ENCODE measurements at regions not wholly inside any gene's neighbourhood (a gene's known extent, or its start where the extent isn't known, plus 50 kb on each side); places are given as distances from the start of the nearest gene placed in this dataset.

GRCh38 chr21:27808923-27809322 lies 842.0 kb upstream of the ADAMTS5 start:
- no peak overlapping the region for H3K4me3 ChIP-seq (replicated peaks; ENCODE audit: low read depth, low read length)
- DNase-seq (ENCODE audit: low read depth), result no peak
- TF ChIP-seq CTCF (IDR thresholded peaks at IDR 0.05; ENCODE audit: low read length, missing control alignments), result no peak

DNA sequence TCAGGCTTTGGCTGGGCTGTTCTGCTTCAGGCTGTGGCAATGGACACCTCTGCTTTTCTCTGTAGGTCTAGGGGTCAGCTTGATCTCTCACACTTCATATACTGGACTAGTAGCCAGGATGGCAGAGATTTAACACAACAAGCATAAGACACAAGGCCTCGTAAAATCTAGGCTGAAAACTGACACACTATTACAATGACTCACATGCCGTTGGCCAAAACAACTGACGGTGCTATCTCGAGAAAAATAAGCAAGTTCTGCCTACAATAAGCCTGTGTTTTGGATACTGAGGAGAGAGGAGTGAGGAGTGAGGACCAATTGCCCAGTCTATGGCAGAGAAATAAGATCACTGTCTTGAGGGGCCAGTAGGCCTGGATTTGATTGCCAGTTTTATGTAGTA lies 840.7 kb upstream of the ADAMTS5 start:
- no peak overlapping the region for H3K4me3 ChIP-seq (replicated peaks; ENCODE audit: low read depth, low read length)
- no peak for DNase-seq (ENCODE audit: low read depth)
- TF ChIP-seq CTCF (IDR thresholded peaks at IDR 0.05; ENCODE audit: low read length, missing control alignments), result no peak

- no peak for DNase-seq (ENCODE audit: low read depth)
- H3K4me3 ChIP-seq (replicated peaks; ENCODE audit: low read depth, low read length), result no peak overlapping the region
- no peak for TF ChIP-seq CTCF (IDR thresholded peaks at IDR 0.05; ENCODE audit: low read length, missing control alignments)
These were observed 839.4 kb upstream of the ADAMTS5 start for GRCh38 chr21:27806281-27806680.

DNA sequence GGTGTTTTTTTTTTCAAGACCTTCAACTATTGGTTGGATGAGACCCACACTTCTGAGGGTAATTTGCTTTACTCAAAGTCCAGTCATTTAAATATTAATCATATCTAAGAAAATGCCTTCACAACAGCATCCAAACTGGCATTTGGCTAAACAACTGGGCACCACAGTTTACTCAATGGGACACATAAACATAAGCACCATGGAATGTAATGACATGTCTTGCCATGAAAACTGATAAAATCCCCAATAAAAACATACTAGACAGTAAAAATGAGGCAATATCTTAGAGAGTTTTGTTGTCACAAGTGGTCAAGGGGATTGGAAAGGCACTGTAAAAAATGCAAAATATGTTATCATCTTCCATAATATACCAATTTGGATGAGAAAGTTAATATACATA lies 838.8 kb upstream of the ADAMTS5 start:
- H3K4me3 ChIP-seq (replicated peaks; ENCODE audit: low read depth, low read length), result no peak overlapping the region
- TF ChIP-seq CTCF (IDR thresholded peaks at IDR 0.05; ENCODE audit: low read length, missing control alignments), result no peak
- DNase-seq (ENCODE audit: low read depth), result no peak

DNA sequence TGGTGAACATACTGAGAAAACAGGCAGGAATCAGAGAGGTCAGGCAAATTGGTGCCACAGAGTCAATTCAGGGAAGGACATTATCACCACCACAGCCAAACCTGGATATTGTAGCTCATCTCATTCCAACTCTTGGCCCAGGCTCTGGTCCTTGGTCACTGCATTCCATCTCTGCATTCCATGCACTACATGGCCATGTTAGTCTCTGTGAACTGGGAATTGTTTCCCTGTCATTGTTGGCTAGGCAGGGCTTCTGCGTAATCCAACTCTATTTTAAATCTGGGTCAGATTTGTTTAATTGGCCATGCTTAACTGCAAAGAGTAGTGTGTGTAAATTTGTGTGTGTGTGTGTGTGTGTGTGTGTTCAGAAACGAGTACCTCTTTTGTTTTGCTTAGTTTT lies 837.6 kb upstream of the ADAMTS5 start:
- TF ChIP-seq CTCF (IDR thresholded peaks at IDR 0.05; ENCODE audit: low read length, missing control alignments), result no peak
- no peak overlapping the region for H3K4me3 ChIP-seq (replicated peaks; ENCODE audit: low read depth, low read length)
- no peak for DNase-seq (ENCODE audit: low read depth)

DNA sequence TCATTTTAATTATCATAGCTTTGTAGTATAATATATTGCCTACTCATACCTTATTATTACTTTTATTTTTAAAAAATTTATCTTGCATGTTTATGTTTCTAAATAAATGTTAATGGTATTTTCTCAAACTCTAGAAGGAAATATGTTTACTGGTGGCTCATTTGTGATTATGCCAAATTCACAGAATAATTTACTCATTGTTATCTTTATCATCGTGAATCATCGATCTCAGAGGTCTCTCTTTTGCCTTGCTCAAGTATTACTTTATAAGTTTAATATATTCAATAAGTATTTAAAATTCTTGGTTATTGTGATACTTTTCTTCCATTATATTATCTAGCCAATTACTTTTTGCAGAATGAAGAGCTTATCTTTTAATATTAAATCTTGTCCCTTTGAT lies 836.7 kb upstream of the ADAMTS5 start:
- H3K4me3 ChIP-seq (replicated peaks; ENCODE audit: low read depth, low read length), result no peak overlapping the region
- DNase-seq (ENCODE audit: low read depth), result no peak
- no peak for TF ChIP-seq CTCF (IDR thresholded peaks at IDR 0.05; ENCODE audit: low read length, missing control alignments)

DNA sequence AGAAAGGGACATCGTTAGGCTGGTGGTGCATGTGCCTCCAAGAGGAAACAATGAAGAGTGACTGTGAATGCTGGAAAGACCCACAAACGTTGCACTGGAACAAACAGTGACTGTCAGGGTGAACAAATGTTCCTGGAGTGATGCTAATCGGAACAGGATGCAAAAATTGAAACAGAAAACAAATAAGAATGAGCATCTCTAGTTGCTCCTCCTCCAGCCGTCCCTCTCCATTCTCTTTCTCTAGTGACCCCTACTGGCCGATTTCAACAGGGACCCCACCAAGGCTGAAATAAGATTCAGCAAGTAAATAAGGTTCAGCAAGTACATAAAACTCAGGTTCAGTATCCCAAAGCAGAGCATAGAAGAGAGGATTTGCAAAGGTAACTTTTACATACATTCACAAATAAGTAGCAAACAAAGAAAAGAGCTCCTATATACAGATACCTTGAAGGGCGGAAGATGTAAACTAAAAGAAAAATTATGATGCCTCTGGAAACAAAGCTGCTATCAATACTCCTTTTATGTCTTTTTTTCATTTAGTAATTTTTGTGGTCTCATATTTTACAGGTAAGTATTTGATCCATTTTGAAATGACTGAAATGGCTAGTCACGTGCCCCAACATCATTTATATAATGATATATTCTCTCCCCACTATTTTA lies 836.1 kb upstream of the ADAMTS5 start:
- peak; percentile 51 for DNase-seq (ENCODE audit: low read depth)

More for the DNA sequence above, 836.1 kb upstream of the ADAMTS5 start:
- peak; percentile 66 for TF ChIP-seq CTCF (IDR thresholded peaks at IDR 0.05; ENCODE audit: low read length, missing control alignments)
- H3K4me3 ChIP-seq (replicated peaks; ENCODE audit: low read depth, low read length), result no peak overlapping the region
